NCI-H2196 treated with DMSO at 0.1 percent for 48 hours (cell line): ENCODE measurements at regions not wholly inside any gene's neighbourhood (a gene's known extent, or its start where the extent isn't known, plus 50 kb on each side); places are given as distances from the start of the nearest gene placed in this dataset.

Source experiments
- DNase-seq: peaks from one replicate; lab custom pipeline; 2025; ENCODE audit not compliant: unreplicated experiment; lab: John Stamatoyannopoulos, UW

DNA sequence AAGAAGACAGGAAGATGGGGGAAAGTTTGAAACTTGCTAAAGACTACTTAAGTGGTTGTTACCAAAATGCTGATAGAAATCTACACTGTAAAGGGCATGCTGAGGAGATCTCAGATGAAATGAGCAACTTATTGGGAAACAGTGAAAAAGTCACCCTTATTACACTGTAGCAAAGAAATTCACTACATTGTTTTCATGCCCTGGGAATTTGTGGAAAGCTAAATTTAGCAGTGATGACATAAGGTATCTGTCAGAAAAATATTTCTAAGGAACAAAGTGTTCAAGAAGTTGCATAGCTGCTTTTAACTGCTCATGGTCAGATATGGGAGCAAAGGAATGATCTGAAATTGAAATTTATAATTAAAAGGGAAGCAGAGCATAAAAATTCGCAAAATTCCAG is 702.4 kb upstream of the LRRC4C start:
- no peak for DNase-seq

DNA sequence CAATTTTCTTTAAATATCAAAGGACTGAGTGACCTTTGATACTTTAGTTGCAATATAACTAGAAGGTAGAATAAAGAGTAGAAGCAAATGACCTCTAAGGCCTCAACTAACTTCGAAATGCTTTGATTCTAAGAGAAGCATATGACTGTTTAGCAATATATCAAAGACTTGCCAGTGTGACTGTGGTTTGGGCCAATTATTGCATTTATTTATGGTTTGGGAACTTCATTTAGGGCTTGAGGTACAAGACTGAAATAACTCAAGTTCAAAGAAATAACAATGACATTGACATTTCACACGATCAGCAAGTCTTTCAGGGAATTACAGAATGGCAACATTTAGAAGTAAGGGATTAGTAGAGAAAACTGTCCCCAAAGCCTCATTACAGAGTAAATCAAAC is 709.7 kb upstream of the LRRC4C start:
- no peak for DNase-seq

DNA sequence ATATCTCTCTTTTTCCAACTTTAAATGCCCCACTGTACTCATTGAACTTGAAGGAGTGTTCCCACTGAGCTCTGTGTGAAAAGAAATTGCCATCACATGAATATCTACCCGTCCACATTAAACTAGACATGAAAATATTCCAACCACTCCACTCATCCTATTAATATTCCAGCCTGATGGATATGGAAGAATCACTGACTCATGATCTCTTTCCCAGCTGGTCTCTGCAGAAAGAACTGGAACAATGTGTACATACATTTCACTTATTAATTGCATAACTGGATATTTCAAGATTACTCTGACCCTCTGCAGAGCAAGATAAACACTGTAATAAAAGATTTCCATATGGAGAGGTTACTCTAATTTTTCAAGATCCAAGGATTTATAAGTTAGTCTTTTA is 711.1 kb upstream of the LRRC4C start:
- DNase-seq, result no peak

DNA sequence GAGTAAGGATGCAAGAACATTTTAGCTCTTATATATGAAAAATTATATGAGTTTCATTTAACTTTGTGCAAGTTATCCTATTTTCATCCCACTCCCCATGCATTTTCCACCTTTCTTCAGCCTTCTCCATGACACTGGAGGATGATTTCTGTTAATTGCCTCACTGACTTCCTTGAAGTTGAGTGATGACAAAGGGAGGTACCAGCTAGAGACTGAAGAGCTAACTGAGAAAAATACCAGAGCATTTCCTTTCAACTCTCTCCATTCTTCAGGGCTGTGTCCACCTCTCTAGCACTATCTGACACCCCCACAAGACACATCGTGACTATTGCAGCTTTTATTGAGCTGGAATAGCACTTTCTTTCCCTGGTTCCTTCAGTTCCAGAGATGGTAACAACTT is 711.6 kb upstream of the LRRC4C start:
- no peak for DNase-seq

DNA sequence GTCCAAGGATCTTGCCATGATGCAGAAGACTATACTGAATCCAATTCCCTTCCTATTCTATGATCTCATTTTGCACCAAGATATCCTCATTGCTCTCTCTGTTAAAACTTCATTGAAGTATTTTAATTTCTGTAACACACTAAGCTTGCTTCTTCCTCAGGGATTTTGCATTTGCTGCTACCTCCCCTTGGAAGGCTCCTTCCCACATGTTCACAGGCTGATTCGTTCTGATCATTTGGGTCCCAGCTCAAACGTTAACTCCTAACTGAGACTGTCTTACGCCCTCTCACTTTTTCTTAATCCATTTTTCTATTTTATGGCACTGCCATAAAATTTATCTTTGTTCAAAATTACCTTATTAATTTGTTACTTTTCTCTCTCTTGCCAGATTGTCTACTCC is 713.0 kb upstream of the LRRC4C start:
- no peak for DNase-seq

DNA sequence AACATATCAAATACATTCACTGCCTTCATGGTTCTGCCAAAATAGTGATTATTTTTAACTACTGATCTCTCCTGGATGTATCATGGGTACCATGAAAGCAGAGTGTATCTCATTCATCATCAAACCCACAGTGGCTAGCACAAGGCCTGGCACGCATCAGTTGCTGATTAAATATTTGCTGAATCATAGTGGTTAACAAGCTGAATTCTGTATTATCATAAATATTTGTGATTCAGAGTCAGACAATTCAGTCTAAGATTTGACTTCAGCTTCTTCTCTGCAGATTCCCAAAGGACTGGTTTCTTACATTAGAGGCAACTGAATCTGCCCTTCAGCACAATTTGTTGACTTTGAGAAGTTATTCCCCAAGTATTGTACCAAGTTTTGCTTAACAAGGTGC is 715.8 kb upstream of the LRRC4C start:
- no peak for DNase-seq

DNA sequence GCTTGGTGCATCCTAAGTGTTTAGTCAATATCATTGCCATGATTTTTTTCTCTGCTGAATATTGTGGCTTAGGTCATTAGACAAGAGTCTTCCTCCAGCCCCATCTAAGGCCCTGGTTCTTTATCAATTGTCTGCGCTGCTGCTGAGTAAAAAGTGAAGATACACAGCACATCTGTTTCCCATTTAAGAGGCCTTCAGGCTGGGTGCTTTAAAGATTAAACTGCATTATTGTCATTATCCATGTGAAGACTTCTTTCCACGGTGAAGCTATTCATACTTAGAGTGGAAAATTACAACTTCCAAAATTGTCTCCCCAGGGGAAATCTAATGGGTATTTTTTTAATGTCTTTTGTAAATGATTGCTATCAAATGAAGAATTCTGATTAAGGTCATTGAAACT is 719.8 kb upstream of the LRRC4C start:
- no peak for DNase-seq

DNA sequence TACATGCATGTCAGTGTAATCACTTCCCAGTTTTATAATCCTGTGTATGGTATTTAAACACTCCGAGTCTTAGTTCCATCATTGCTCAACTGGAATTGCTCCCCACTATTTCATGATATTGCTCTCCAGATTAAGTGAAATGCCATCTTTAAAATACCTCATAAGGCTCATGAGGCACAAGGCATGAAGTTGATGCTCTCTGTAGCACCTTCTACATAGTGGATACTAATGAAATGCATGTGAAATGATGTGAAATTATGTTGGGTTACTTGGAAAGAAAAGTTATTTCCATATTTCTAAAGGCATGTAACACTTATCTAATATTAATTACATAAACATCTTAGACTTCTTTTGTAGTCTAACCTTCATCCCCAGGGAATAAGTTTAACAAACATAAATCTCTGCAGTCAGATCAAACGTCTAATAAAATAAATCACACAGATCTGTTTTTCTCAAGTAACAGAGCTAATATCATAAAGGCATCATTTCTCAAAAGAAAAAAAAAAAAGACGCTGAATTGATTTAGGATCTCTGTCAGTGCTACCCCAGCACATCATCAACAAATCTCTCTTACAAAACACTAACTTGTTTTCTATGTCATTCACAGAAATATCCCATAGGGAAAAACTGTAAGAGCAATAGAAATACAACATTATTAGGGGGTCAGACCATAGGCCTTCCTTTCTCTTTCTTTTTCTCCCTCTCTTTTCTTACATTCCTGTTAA is 736.0 kb upstream of the LRRC4C start:
- DNase-seq, result no peak

DNA sequence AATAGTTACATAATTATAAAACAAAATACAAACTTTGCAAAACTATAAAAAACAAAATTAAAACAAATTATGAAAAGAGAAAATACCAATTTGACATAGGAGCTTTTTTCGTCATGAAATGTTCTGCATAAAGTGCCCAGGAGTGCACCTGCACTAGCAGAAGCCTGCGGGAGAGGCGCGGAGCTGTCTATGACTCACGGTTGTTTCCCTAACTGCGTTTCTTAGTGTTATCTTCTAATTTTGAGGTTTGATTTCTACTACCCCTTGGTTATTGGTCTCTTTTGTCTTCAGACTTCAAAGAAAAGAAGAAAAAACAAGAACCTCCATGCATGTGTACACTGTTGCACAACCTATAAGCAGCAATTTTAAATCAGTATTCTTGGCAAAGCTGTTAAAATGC is 740.9 kb upstream of the LRRC4C start:
- no peak for DNase-seq

DNA sequence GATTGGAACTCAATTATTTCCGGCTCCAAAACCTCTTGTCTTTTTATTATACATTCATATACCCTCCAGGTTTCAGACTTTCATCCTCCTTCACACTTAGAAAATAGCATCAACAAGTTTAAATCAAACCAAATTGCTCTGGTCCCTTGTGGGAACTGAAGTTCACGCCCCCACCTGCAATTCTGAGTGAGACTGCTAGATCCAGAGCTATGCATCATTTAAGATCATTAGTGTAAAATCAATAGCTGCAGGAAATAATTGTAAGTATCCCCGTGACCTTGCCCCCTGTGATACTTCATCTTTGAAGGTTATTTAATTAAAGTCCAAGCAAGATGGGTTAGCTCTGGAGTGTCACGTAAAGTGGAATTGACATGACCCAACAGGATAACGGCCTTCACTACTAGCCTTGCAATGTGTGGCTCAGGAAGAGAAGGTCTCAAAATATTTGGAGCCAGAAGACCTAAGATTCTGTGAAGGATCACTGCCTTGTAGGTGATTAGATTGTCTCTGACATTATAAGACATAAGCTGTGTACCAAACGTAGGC is 742.2 kb upstream of the LRRC4C start:
- DNase-seq, result no peak

DNA sequence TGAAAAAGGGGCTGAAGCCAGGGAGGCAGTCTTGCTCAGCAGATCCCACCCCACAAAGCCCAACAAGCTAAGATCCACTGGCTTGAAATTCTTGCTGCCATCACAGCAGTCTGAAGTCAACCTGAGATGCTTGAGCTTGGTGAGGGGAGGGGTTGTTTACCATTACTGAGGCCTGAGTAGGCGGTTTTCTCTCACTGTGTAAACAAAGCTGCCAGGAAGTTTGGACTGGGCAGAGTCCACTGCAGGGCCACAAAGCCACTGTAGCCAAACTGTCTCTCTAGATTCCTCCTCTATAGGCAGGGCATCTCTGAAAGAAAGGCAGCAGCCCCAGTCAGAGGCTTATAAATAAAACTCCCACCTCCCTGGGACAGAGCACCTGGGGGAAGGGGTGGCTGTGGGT is 746.1 kb upstream of the LRRC4C start:
- DNase-seq, result no peak

DNA sequence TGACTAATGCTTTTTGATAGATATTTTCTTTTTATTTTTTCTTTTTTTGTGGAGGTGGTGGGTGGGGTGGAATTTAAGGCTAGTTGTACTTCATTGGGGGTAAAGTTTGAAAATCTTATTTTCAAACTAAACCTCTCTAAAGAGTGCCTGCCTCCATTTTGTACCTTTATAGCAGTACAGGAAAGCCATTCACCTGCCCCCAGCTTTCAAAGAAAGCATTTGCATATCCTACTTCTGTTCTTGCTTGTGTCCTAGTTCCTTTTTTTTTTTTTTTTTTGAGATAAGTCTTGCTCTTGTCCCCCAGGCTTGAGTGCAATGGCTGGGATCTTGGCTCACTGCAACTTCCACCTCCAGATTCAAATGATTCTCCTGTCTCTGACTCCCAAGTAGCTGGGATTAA is 766.2 kb upstream of the LRRC4C start:
- DNase-seq, result no peak

DNA sequence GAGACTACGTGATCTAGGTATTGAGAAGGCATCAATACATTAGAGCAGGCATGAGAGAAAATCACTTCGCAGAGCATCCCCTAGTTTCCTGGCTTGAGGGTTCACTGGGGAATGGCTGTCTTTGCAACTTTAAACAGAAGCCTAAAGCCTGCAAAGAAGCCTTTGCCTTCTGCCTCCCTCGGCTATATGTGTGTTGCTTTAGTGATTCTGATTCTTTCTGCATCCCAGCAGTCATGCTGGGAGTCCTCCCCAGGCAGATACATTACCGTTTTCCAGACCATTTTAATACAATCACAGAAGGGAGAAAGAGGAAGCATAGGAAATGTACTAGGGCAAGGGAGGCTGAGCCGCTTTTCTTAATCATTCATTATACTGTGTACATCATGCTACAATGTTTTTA is 773.2 kb upstream of the LRRC4C start:
- DNase-seq, result no peak

DNA sequence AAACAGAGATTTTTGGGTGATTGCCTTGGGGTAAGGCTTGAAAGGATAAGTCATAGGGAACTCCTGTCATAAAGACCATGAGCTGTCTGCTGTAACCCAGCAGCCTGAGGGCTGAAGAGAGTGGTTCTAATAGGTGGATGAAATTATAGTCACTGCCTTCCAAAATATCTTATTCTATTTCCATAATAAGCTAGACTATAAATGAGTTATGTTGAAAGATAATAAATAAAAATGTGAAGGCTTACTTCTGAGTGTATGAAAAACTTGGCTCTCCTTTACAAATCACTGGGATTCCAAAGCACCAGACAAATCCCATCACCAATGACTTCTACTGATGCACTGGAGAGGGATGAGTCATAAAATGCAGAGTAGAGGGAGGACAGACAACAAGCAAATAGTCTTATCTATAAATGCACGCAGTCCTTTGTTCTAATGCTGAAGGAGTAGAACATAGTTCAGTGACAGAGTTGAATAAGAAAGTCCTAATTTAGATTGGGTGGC is 775.0 kb upstream of the LRRC4C start:
- DNase-seq, result no peak

DNA sequence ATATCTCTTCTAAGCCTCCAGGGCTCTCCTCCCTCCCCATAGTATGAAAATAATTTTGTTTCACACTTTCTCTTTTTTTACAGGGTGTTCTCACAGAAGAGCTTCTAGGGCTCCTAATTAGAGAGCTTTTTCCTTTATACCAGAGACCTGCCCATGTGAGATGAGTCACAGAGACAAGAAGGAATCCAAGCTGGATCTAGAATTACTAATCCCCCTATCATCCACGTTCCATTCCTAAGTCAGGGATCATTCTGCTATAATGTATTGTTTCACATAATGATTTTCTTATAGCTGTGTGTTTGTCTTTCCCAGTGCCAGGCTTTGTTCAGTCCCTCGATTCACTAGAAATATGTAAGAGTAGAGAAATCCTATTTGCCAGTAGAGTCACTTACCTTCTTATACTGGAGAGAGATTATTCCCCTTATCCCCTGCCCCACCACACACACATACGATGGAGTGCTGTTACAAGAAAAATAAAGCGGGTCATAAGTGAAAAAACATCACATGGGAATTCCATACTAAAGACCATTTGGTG is 778.3 kb upstream of the LRRC4C start:
- DNase-seq, result no peak

DNA sequence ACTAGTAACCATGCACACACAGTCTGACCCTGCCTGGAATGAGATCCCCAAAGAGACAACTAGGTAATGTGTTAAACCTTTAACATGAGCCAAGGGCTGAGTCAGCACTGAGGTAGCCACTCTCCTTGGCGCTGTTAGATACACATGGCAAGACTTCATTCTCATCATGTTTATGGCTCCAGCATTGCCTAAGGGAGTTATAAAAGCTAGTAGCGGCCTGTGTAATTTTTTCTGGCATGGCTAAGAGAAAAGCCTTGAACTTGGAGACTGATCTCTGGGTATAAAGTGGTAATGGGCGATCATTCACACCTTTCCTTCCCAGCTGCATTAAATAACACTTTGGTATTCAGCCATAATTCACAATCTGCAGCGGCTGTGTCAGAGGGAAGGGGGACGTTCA is 779.7 kb upstream of the LRRC4C start:
- no peak for DNase-seq

DNA sequence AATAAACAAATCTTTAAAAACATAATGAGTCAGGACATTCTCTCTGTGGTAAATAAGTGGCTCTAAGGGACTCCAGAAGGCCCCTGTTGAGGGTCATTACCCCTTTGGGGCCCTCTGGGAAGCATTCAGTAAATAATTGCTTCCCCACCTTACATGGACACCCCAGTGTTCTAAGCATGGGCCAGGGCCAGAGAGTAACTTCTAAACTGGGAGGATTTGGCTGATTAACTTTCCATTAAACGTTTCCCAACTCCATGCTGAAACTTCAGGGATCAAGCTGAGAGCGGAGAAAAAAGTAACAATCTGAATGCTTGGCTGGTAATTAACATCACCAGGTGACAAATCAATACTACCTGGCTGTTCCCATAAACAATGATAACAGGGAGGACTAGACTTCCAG is 783.9 kb upstream of the LRRC4C start:
- DNase-seq, result no peak

DNA sequence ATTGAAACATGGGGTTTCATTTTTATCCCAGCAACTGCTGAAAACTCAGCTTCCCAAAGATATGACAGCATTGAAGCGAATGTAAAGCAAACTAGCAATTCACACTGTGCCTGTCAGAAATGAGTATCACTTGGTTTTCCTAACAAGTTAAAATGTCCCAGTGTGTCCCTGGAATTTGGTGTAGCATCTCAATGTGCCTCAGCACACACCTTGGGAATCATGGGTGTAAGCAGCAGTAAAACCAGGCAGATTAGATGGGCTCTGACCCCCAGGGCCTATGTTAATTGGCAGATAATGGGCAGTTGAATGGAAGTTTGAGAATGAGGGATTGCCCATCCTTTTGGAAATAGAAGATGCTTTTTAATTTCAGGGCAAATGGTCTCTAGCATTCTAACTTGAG is 784.9 kb upstream of the LRRC4C start:
- no peak for DNase-seq

DNA sequence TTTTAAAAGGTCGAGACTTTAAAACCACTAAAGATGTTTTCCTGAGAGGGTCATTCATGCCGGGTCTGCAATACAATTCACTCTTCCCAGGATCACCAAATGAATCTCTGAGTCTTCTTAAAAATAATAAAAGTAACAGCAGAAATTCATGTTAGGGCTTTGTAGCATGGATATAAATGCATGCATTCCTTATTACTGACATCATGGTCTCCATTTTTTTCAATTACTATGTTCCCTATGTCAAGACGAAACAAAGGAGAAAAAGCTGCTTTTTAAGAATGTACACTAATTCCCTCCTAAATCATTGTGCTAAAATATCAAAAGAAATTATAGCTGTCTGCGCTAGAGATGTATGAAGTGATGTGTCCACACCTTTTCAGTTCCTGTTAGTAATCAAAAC is 789.9 kb upstream of the LRRC4C start:
- no peak for DNase-seq

DNA sequence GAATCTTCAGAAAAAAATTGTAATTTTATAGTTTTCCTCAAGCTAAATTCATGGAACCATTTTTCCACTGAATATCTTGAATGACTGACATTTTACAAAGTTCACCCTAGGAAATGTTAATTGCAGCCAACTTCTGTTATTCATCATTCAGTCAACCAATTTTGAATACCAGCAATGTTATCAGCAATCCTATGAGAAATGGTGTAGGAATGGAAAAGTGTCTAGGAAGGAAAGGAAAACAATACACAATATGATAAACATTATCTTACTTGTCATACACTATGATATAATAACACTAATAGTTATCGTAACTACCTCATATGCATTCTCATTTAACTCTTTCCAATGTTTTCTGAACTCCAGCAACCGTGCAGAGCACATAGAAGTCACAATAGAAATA is 790.5 kb upstream of the LRRC4C start:
- DNase-seq, result no peak

DNA sequence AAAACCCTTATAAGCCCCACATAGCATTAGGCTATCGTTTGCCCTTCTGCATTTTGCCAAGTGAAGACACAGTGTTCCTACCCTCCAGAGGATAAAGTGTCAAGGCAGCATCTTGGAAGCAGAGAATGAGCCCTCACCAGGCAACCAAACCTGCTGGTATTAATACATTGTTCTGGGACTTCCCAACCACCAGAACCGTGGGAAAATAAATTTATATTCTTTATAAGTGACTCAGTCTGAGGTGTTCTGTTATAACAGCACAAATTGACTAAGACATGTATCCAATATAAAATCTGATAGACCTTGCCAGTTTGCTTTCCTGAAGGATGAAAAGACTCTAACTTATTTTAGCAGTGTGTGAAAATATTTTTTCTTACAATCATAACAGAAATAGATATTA is 792.5 kb upstream of the LRRC4C start:
- DNase-seq, result no peak

DNA sequence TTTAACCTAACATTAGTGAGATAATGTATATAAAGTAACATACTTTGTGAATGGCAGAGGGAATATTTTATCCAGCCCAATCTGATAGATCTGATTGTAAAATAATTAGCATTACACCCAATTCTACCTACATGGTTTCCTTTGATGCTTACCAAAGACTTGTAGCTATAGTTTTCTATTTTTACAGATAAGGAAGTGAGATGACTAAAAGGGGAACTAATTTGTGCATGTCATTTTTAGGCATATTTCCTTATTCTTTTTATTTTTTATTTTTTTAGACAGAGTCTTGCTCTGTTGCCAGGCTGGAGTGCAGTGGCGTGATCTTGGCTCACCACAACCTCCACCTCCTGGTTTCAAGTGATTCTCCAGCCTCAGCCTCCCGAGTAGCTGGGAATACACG is 793.7 kb upstream of the LRRC4C start:
- no peak for DNase-seq

DNA sequence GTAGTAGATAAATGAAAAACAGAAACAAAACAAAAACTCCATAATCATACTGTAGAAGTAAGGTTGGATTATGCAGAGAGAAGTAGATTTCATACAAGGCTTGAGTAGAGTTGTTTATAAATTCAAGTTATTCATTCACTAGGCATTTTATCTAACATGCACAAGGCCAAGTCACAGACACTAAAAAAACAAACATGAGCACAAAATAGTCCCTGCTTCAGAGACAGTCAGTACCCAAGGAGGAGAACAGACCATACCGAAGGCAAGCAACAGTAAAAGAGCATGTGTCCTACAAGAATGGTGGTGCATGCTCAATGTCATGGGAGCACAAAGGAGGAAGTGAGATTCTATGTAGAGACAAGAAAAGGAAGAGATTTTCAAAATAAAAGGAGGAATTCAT is 796.5 kb upstream of the LRRC4C start:
- DNase-seq, result no peak
